GM23248 (cell line): ENCODE measurements at regions not wholly inside any gene's neighbourhood (a gene's known extent, or its start where the extent isn't known, plus 50 kb on each side); places are given as distances from the start of the nearest gene placed in this dataset.

Source experiments
- DNase-seq: peaks from one replicate; pipeline ENCODE4 v3.0.0-alpha.2; 2015
- H2AFZ ChIP-seq: fragments of 200-600 bp; sonication (generic); 2 replicates; pipeline ENCODE4 v1.6.1; 2016; ENCODE audit warnings: antibody characterized with exemption
- H3F3A ChIP-seq: fragments of 200-600 bp; sonication (generic); 2 replicates; pipeline ENCODE4 v1.6.1; 2016; ENCODE audit warnings: mild to moderate bottlenecking, antibody characterized with exemption, mixed run types; ENCODE audit not compliant: insufficient read depth
- H3K27ac ChIP-seq: fragments of 200-600 bp; sonication (generic); 2 replicates; pipeline ENCODE4 v1.5.1; 2016; ENCODE audit warnings: mild to moderate bottlenecking
- H3K27me3 ChIP-seq: fragments of 200-600 bp; sonication (generic); replicated peaks from 2 replicates; pipeline ENCODE4 v1.6.1; 2016; ENCODE audit warnings: mild to moderate bottlenecking; ENCODE audit not compliant: insufficient read depth
- H3K36me3 ChIP-seq: fragments of 200-600 bp; sonication (generic); 2 replicates; pipeline ENCODE4 v1.6.1; 2016; ENCODE audit warnings: low read depth, mild to moderate bottlenecking
- H3K4me1 ChIP-seq: fragments of 200-600 bp; sonication (generic); 2 replicates; pipeline ENCODE4 v1.6.1; 2016; ENCODE audit warnings: mild to moderate bottlenecking; ENCODE audit not compliant: insufficient read depth
- H3K4me2 ChIP-seq: fragments of 200-600 bp; sonication (generic); one replicate; pipeline ENCODE4 v1.6.1; 2016; ENCODE audit warnings: mild to moderate bottlenecking; ENCODE audit not compliant: unreplicated experiment
- H3K4me3 ChIP-seq: fragments of 200-600 bp; sonication (generic); 2 replicates; pipeline ENCODE4 v1.5.1; 2016; ENCODE audit warnings: mild to moderate bottlenecking
- H3K79me2 ChIP-seq: fragments of 200-600 bp; sonication (generic); 2 replicates; pipeline ENCODE4 v1.6.1; 2016; ENCODE audit warnings: mild to moderate bottlenecking; ENCODE audit not compliant: insufficient read depth
- H3K9ac ChIP-seq: fragments of 200-600 bp; sonication (generic); 2 replicates; pipeline ENCODE4 v1.6.1; 2016; ENCODE audit warnings: mild to moderate bottlenecking
- H3K9me2 ChIP-seq: fragments of 200-600 bp; sonication (generic); 2 replicates; pipeline ENCODE4 v1.6.1; 2016; ENCODE audit warnings: mixed run types, mild to moderate bottlenecking, moderate library complexity; ENCODE audit not compliant: insufficient read depth
- H3K9me3 ChIP-seq: fragments of 200-600 bp; sonication (generic); one replicate; pipeline ENCODE4 v1.6.1; 2017; ENCODE audit warnings: low read depth
- H4K20me1 ChIP-seq: fragments of 200-600 bp; sonication (generic); 2 replicates; pipeline ENCODE4 v1.6.0; 2016; ENCODE audit not compliant: insufficient read depth
- EZH2 ChIP-seq: fragments of 200-600 bp; sonication (generic); IDR thresholded peaks from 2 replicates; pipeline ENCODE4 v1.6.1; 2018; ENCODE audit warnings: antibody characterized with exemption, mild to moderate bottlenecking; ENCODE audit not compliant: insufficient read depth, poor library complexity, severe bottlenecking
- EZH2phosphoT487 ChIP-seq: fragments of 200-600 bp; sonication (generic); IDR thresholded peaks from 2 replicates; pipeline ENCODE4 v1.6.1; 2018; ENCODE audit warnings: antibody characterized with exemption, moderate library complexity, mild to moderate bottlenecking, low read depth; ENCODE audit not compliant: insufficient read depth
- WGBS, 2 experiments: methylation state at CpG; one replicate each; pipeline ENCODE4 v1.1.6; 2015 to 2017; ENCODE audit warnings: low lambda C conversion rate in 2 of 2, low coverage in 1 of 2; ENCODE audit errors: missing lambda C conversion rate in 2 of 2; 5-methylcytosine and 5-hydroxymethylcytosine counted together
- in situ Hi-C: fragments of 300-500 bp; cut with MboI; formaldehyde crosslinking; loops from 2 replicates; pipeline ENCODE4 v1.15.0; 2020

- Histone ChIP-seq H3K4me2 (no peak overlapping the region), H4K20me1 (no peaks in the 10 kb centered on the region), H3K27ac (no peak overlapping the region), H3K9ac (no peak overlapping the region), H2AFZ (no peak overlapping the region), H3K36me3 (no peaks in the 10 kb centered on the region), H3K79me2 (no peaks in the 10 kb centered on the region), H3K9me3 (no peaks in the 10 kb centered on the region), H3F3A (peaks cover 14% of the 10 kb centered on the region; the same call in 1 of the 2 replicates), H3K9me2 (no peaks in the 10 kb centered on the region), H3K4me3 (no peak overlapping the region), H3K27me3 (no peaks in the 10 kb centered on the region), H3K4me1 (peaks cover 12% of the 10 kb centered on the region)
- no peak for DNase-seq
- in situ Hi-C loops, result no loop called here
- 91 to 95% methylated on average over 2 of the region's 2 CpGs for WGBS, 2 experiments
- TF ChIP-seq EZH2 (no peak), EZH2phosphoT487 (no peak)
Observed at GRCh38 chr18:61666876-61667590, 225.8 kb downstream of the RNF152 start.

- no peak for DNase-seq
Observed at GRCh38 chr18:61664419-61665084, 228.3 kb downstream of the RNF152 start.

DNA sequence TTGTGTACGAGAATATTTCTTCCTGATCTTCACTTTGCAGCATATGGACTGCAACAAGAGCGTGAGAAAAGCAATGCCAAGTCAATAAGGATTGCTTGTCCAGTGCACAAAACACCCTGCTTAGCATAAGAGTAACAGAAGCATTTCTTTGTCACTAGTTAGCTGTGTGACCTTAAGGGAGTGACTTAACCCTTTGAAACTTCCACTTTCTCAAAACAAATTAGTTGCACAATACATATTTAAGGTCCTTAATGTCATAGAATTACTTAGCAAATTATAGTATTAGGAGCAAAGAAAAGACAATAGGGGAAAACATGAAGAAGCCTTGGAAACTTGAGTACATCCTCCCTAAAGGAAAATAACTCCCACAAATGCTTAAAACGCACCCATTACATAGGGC, 230.1 kb downstream of the RNF152 start:
- H3K79me2 ChIP-seq, result no peaks in the 10 kb centered on the region
- no peaks in the 10 kb centered on the region for H3F3A ChIP-seq
- H3K9ac ChIP-seq, result no peak overlapping the region
- no peak overlapping the region for H2AFZ ChIP-seq
- no peaks in the 10 kb centered on the region for H3K27me3 ChIP-seq
- H3K4me2 ChIP-seq, result no peak overlapping the region
- no peaks in the 10 kb centered on the region for H3K4me1 ChIP-seq
- H3K36me3 ChIP-seq, result no peaks in the 10 kb centered on the region
- no peak overlapping the region for H3K27ac ChIP-seq
- no peak overlapping the region for H3K4me3 ChIP-seq
- no peak for DNase-seq
- H3K9me3 ChIP-seq, result no peaks in the 10 kb centered on the region
- TF ChIP-seq EZH2phosphoT487 (no peak), EZH2 (no peak)
- no peaks in the 10 kb centered on the region for H4K20me1 ChIP-seq
- H3K9me2 ChIP-seq, result no peaks in the 10 kb centered on the region
- in situ Hi-C loops, result no loop called here
- 54 to 58% methylated on average over 3 of the region's 3 CpGs for WGBS, 2 experiments

More at GRCh38 chr18:61664419-61665084, 228.3 kb downstream of the RNF152 start:
- TF ChIP-seq EZH2 (no peak), EZH2phosphoT487 (no peak)
- no peaks in the 10 kb centered on the region for H3K27me3 ChIP-seq
- WGBS, 2 experiments, result 82 to 87% methylated on average over 6 of the region's 6 CpGs
- H3F3A ChIP-seq, result peaks cover 9% of the 10 kb centered on the region; the same call in 1 of the 2 replicates
- in situ Hi-C loops, result no loop called here
- no peaks in the 10 kb centered on the region for H3K9me3 ChIP-seq
- no peak overlapping the region for H3K9ac ChIP-seq
- H3K4me1 ChIP-seq, result peaks cover 9% of the 10 kb centered on the region
- H3K79me2 ChIP-seq, result no peaks in the 10 kb centered on the region
- H3K27ac ChIP-seq, result no peak overlapping the region
- no peaks in the 10 kb centered on the region for H3K36me3 ChIP-seq
- no peak overlapping the region for H2AFZ ChIP-seq
- no peak overlapping the region for H3K4me2 ChIP-seq
- no peaks in the 10 kb centered on the region for H4K20me1 ChIP-seq
- no peaks in the 10 kb centered on the region for H3K9me2 ChIP-seq
- no peak overlapping the region for H3K4me3 ChIP-seq

DNA sequence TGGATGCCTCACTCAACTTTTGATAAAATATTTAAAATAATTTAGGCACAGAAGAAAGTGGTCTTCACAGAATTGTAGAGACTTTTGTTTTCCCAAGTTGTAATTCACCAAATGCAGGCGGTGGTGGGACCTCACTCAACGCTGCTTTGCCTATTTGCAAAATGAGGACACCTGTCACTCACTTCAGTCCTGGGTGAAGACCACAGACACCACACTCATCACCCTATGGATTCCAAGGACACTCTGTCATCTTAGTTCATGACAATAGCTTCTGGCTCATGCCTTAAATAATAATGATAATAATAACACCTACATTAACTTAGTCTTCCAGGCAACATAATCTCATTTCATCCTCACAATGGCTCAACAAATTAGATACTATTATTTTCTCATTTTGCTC, 234.4 kb downstream of the RNF152 start:
- H3K4me1 ChIP-seq, result no peaks in the 10 kb centered on the region
- WGBS, 2 experiments, result 83 to 88% methylated on average over 2 of the region's 2 CpGs
- TF ChIP-seq EZH2phosphoT487 (no peak), EZH2 (no peak)

More for the DNA sequence above, 234.4 kb downstream of the RNF152 start:
- H3K4me2 ChIP-seq, result no peak overlapping the region
- H3K36me3 ChIP-seq, result no peaks in the 10 kb centered on the region
- H3K79me2 ChIP-seq, result no peaks in the 10 kb centered on the region
- no peak for DNase-seq
- in situ Hi-C loops, result no loop called here
- no peak overlapping the region for H2AFZ ChIP-seq
- no peaks in the 10 kb centered on the region for H3K9me3 ChIP-seq
- no peaks in the 10 kb centered on the region for H3F3A ChIP-seq
- no peak overlapping the region for H3K9ac ChIP-seq
- H3K27ac ChIP-seq, result no peak overlapping the region
- H3K9me2 ChIP-seq, result no peaks in the 10 kb centered on the region
- H3K4me3 ChIP-seq, result no peak overlapping the region
- no peaks in the 10 kb centered on the region for H4K20me1 ChIP-seq
- H3K27me3 ChIP-seq, result no peaks in the 10 kb centered on the region
